ENCODE measurements at regions not wholly inside any gene's neighbourhood (a gene's known extent, or its start where the extent isn't known, plus 50 kb on each side); places are given as distances from the start of the nearest gene placed in this dataset.
A peak's percentile ranks its signal among the peaks of the same experiment; 100 is the strongest.
"Not testable (repeated sequence)": the region's sequence is repeated elsewhere in the genome, so short reads cannot be mapped to it uniquely, and the experiment has no call there.

DNA sequence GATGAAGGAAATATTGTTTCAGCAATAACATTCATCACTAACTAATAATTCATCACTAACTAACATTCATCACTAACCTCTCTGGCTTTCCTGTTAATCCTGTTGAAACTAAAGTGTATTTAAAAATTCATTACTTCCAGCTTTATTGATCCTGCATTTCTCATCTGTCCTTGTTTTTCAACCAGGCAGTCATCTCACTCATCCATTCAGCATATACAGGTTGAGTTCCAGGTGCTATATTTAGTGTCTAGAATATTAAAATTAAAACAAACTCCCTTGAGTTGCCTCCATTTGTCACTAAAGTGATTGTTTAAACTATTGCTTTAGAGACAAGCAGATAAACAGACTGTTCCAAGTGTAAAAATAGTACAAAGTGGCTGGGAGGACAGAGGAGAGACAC lies 58.1 kb downstream of the ATXN7L3B start:
- no peak for DNase-seq (ENCODE audit: low read depth)

DNA sequence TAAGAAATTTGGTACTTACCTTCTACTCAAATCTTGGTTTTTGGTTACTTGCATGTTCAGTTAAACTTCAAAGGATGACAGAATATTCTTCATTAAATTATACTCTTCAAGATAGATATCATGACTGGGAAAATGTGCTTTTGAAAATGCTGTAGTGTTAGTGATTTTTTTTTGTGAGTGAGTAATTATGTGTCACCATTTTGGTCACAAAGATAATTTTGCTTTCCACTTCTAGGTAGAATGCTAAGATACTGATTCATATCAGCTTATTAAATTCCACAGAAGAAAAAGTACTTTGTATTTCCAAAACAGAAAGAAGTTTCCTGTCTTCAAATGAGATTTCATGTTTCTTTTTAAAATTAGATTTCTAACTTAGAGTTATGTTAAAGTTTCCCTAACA lies 61.2 kb downstream of the ATXN7L3B start:
- peak; percentile 19 for DNase-seq (ENCODE audit: low read depth)

DNA sequence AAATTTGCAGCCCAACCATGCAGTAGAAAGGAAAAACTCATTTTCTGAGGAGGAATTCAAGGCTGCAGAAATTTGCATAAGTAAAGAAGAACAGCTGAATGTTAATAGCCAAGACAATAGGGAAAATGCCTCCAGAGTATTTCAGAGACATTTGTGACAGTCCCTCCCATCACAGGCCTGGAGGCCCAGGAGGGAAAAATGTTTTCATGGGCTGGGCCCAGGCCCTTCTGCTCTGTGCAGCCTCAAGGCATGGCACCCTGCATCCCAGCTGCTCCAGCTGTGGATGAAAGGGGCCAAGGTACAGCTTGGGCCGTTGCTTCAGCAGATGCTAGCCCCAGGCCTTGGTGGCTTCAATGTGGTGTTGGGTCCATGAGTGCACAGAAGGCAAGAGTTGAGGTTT lies 62.3 kb downstream of the ATXN7L3B start:
- DNase-seq (ENCODE audit: low read depth) = no peak

DNA sequence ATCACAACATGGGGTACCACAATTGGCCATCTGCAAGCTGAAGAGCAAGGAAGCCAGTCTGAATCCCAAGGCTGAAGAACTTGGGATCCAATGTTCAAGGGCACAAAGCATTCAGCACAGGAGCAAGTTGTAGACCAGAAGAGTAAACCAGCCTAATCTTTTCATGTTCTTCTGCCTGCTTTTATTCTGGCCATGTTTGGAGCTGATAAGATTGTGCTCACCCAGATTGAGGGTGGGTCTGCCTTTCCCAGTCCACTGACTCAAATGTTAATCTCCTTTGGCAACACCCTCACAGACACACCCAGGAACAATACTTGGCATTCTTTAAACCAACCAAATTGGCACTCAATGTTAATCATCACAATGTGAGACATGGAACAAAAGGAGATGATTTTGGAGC lies 63.2 kb downstream of the ATXN7L3B start:
- not testable (repeated sequence) for DNase-seq (ENCODE audit: low read depth)

DNA sequence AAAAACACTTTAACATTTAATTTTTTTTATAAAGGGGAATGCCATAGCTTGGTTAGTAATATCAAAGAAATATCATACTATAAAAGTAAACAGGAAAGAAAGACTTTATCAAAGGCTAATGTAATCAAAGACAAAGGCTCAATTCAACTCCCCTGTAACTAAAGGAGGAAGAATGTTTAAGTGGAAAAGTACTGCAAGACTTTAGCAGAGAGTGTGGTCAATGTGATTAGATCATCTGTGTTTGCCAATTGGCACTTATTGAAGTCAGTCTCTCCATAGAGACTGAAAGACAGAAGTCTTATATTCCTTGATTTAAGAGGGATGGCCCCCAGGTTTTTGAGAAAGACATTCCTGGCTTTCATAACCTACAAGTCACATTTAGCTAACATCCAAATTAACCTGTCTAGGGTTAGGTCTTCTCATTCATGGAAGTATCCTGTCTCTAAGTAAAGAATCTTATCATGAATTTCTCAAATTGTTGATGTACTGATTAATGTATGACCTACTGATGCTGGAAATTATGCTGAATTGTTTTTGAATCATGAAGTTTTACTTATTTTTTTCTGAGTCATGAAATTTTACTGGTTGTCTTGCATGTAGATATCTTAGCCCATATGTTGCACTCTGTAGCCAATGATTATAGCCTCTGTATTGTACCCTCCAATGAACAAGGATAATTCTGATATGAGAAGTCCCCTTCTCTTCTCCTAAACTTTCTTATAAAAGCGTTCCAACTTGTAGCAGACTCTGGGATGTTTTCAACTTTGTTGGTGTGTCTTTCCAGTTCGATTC lies 65.4 kb downstream of the ATXN7L3B start:
- no peak for DNase-seq (ENCODE audit: low read depth)

DNA sequence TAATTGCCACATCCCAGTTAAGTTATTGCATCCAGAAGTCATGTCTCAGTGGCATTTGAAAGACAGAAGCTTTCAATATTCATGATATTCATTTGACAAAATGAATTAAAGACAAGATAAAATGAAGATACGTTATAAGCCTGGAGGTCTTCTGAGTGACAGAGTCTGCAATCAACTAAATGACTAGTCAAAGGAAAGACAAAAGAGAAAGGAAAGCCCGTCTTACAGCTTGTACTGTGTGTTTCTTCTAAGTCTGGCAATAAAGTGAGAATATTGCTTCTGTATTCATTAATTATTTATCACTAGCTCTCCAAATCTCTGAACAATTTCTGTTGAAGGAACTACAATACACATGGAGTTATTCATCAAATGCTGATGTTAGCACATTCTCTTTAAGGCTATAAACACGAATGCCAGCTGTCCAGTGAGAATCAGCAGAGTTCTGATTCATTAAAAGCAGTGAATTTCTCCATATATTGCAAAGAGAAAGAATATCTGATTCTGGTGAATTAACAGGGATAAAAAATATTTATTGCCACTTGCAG lies 70.7 kb downstream of the ATXN7L3B start:
- DNase-seq (ENCODE audit: low read depth) = no peak

DNA sequence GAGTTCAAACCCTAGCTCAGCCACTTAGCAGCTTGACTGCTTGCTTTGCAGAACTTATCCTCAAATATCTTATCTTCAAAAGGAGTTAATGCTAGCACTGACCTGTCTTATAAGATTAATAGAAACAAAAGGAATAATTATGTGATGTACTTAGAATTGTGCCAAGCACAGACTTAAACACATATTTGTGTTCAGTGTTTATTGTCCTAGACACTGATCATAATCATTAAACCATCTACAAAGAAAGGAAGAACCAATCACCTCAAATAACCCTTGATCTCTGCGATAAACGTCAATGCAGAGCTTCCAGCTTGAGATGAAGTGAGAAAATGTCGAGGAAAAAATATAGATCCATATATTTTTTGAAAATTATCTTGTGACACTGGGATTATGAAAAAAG lies 73.1 kb downstream of the ATXN7L3B start:
- DNase-seq (ENCODE audit: low read depth) = no peak

DNA sequence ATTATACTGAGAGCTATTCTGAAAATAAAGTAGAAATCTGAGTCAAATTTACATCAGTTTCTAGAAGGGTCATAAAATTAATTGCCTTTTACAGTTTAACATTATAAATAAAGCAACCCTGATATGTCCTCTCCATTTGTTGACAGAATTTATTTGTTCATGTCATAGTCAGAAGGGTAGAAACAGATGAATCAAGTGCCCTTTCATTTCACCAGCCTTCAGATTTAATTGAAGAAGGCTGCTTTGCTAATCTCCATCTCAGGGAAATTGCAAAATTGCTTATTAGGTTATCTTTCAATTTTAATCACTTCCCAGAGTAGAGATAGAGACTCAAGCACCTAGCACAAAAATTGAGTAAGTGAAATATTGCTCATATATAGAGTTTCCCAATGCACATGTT lies 76.8 kb downstream of the ATXN7L3B start:
- DNase-seq (ENCODE audit: low read depth) = no peak

DNA sequence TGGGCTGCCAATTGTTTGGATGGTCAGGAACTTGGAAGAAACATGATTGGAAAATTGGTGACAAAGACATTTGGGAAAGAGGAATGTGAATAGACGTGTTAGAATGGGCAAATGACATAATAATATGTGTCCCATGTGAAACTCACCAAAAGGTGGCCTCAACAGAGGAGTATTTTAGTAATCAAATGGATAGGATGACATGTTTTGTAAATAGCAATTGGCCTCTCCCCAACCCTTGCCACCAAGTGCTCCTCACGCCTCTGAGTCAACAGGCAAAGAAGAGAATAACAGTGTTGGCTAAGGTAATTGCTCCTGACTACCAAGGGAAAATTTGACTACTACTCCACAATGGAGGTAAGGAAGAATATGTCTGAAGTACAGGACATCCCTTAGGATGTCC lies 81.4 kb downstream of the ATXN7L3B start:
- DNase-seq (ENCODE audit: low read depth) = no peak

DNA sequence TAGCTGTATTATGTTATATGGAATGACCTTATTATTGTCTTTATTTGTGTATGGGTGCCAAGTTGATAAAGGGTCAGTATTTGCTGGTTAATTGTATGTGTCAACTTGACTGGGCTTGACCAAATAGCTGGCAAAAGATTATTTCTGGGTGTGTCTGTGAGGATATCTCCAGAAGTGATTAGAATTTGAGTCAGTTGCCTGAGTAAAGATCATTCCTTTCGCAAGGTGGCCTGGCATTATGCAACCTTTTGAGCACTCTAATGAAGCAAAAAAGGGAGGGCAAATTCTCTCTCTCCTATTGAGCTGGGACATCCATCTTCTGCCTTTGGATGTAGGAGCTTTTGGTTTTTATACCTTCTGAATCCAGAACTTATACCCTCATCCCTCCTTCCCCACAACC lies 82.2 kb downstream of the ATXN7L3B start:
- no peak for DNase-seq (ENCODE audit: low read depth)

DNA sequence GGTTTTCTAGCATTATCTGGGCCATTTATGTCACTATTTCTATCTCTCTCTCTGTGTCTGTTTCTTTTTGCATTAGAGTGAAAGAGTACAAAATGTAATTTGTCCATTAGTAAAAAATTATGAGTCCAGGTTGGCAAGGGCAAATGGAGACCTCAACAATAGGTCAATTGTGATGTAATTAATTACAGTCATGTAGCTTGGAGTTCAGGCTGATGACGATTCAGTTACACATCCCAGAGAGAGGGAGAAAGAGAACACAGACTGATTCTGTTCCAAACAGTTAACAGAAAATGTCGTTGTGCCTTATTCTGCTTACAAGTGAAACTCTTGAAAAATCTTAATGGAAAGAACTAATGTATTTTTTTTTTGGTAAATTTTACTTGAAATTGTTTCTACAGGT lies 83.3 kb downstream of the ATXN7L3B start:
- DNase-seq (ENCODE audit: low read depth) = no peak

DNA sequence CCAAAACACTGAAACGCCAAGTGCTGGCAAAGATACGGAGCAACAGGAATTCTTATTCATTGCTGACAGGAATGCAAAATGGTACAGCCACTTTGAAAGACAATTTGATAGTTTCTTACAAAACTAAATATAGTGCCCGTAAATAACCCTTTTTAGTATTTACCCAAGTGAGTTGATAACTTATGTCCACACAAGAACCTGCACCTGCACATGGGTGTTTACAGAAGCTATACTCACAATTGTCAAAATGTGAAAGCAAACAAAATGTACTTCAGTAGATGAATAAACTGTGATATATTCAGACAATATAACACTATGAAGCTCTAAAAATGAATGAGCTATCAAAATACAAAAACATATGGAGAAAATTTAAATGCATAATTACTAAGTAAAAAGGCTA lies 86.6 kb downstream of the ATXN7L3B start:
- DNase-seq (ENCODE audit: low read depth) = no peak

DNA sequence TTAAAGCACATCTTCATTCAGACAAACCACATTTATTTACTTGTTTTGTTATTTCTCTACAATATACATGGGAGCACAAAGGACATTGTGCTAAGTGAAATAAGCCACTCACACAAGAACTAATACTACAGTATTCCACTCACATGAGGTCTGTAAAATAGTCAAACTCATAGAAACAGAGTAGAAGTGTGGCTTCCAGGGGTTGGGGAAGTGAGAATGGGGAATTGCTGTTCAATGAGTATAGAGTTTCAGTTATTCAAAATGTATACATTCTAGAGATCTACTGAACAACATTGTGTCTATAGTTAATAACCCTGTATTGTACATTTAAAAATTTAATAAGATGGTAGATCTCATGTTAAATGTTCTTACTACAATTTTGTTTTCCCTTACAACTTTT lies 88.8 kb downstream of the ATXN7L3B start:
- DNase-seq (ENCODE audit: low read depth) = no peak

DNA sequence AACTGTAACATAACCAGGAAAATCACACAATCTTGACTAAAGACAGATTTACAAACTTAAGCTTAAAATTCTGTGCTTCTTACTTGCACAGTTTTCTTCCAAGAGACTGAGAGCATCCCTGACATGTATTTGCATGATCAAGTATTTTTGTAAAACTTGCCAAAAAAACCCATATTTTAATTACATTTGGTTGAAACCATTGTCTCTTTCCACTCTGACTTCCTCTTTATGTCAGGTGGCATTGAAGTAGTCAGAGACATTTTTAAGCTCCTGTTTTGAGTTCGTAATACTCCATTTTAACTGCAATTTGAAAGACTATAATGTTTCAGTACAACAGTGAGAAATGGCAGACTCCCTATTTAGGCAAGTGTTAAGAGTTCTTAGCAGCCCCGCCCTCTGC lies 103.6 kb downstream of the ATXN7L3B start:
- no peak for DNase-seq (ENCODE audit: low read depth)

DNA sequence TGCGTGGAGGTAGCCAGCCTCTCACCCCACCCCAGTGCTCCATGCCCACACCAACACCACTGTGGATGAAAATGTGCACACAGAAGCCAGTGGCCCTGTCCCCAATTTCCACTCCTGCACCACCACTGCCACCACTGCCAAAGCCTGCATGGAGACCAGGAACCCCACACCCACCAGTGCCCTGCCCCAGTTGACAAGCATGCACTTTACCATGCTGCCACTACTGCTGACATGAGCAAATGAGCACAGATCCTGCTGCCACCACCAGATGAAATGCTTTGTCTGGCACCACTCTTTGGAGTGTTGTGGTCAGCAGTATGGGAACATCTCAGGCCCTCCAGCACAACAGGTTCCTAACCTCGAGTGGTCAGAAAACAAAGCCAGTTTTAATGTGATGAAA lies 104.1 kb downstream of the ATXN7L3B start:
- no peak for DNase-seq (ENCODE audit: low read depth)

DNA sequence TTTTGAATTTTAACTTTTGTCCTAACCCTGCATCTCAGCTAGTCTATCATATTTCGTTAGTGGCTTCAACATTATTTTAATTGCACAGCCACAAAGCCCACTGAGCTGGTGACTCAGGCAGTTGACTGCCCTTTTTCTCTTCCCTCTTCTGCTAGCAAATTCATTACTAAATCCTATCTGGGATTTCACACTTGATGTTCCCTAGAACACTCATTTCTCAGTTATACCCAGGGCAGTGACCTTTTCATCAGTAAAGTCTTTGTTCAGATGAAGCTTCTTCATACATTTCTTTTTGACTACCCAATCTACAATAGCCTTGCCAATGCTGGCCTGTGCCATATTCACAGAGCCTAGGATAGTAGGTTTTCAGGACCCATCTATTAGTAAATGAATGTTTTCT lies 107.0 kb downstream of the ATXN7L3B start:
- no peak for DNase-seq (ENCODE audit: low read depth)

DNA sequence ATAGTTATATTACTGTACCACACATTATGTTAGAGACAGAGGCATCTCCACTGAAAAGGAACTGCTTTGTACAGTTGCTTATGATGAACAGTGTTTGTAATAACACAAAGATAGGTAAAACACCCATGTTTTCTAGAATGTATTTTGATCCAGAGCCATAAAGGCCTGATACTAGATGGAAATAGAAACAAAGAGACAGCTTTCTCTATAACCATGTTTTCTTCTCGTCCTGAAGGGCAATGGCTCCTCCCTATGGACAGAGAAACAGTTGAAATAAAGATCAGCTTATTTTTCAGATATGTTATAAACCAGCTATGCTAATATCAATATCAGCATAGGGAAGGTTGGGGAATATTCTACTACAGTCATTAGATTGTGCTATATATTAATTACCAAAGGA lies 109.2 kb downstream of the ATXN7L3B start:
- peak; percentile 13 for DNase-seq (ENCODE audit: low read depth)

DNA sequence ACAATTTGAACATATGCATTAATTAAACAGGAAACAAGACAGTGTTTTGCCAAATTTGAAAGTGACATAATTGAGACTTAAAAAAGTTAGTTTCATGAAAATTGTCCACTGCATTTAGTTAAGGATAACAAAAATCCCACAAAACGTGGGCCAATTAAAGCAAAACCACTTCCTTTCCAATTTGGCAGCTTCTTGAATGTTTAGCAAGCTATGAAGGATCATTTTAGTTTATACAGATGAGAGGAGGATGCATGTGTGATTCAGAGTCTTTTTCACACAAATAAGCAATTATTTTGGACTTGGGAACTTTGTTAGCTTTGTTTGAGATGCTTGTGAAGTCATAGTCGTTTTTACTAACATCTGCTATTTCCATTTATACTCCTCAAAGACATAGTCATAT lies 109.6 kb downstream of the ATXN7L3B start:
- DNase-seq (ENCODE audit: low read depth) = no peak

DNA sequence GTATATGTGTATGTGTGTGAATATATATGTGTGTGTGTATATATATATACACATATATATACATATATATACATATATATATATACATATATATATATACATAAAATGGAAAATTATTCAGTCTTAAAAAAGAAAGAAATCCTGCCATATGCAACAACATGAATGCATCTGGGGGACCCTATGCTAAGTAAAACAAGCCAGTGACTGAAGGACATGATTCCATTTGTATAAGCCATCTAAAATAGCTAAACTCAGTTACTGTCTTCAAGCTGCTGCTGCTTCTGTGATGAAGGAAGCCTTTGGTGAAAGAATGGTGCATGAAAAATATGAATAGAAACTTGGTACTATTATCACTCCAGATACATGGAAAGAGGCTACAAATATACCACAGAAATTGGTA lies 118.6 kb downstream of the ATXN7L3B start:
- no peak for DNase-seq (ENCODE audit: low read depth)

DNA sequence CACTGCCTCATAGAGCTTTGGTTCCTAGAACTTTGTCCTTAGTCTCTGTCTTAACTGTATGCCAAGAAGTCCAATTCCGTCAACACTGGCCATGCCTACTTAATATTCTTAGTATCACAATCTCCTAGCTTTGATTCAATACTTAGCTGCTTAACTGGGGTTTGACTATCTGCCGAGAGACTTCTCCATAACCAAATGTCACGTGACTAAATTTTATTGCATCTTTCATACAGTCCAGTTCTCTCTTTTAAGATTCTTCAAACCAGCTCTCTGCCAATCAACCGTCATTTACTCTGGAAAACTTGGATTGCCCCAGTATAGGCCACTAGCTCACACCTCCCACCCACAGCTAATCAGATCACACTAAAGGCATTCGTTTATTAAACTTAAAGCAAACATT lies 122.8 kb downstream of the ATXN7L3B start:
- DNase-seq (ENCODE audit: low read depth) = no peak

DNA sequence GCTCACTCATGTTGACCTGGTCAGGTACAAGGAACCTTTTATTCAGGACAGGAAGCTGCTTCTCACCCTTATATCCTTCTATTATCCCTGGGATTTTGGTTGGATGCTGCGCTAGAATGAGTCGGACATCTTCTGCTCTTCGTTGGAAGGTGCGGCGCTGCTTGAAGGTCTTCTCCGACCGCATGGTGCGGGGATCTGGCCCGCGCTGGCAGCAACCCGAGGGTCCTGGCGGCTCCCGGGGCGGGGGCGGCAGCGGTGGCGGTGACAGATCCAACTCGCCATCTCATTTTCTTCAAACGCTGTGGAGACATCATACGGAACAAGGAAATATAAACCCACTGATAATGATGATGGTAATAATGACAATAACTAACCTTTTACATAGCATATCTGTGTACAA lies 126.3 kb downstream of the ATXN7L3B start:
- no peak for DNase-seq (ENCODE audit: low read depth)

DNA sequence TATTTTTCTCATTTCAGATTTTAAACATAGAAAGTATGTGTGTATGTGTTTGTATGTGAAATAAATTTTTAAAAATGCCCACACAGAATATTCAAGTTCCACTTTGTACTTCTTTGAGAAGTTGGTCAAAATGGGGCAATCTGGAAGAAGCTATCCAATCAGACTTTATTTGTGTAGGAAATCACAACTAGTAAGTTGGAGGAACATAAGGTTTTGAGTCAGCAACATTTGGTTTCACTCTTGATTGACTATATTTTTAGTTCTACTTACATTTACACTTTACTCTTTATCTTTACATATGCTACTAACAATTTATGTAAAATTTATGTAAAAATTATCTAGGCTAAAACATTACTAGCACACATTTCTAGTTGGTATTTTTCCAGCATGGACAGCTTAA lies 128.1 kb downstream of the ATXN7L3B start:
- DNase-seq (ENCODE audit: low read depth) = no peak

DNA sequence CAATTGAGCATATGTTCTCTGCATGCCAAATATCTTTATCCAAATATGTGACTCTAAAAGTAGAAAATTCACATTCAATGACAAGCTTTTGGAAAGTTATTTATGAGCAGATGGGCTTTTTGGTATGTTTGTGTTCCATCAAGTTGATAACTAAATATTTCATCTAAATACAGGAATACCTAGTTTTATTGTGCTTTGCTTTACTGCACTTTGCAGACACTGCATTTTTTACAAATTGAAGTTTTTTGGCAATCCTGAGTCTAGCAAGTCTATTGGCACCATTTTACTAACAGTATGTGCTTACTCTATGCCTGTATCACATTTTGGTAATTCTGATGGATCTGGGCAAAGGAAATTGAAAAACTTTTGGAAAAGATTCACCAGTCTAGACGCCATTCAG lies 133.8 kb downstream of the ATXN7L3B start:
- no peak for DNase-seq (ENCODE audit: low read depth)

DNA sequence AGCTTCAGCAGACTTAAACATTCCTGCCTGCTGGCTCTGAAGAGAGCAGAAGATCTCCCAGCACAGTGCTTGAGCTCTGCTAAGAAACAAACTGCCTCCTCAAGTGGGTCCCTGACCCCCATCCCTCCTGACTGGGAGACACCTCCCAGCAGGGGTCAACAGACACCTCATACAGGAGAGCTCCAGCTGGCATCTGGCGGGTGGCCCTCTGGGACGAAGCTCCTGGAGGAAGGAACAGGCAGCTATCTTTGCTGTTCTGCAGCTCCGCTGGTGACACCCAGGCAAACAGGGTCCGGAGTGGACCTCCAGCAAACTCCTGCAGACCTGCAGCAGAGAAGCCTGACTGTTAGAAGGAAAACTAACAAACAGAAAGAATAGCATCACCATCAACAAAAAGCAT lies 139.3 kb downstream of the ATXN7L3B start:
- not testable (repeated sequence) for DNase-seq (ENCODE audit: low read depth)

All from Daoy (cell line).